NCI-H446 treated with DMSO at 0.1 percent for 48 hours (cell line): ENCODE measurements at regions not wholly inside any gene's neighbourhood (a gene's known extent, or its start where the extent isn't known, plus 50 kb on each side); places are given as distances from the start of the nearest gene placed in this dataset.
"Not testable (repeated sequence)": the region's sequence is repeated elsewhere in the genome, so short reads cannot be mapped to it uniquely, and the experiment has no call there.

Source experiments
- DNase-seq: peaks from one replicate; lab custom pipeline; 2025; lab: John Stamatoyannopoulos, UW

DNA sequence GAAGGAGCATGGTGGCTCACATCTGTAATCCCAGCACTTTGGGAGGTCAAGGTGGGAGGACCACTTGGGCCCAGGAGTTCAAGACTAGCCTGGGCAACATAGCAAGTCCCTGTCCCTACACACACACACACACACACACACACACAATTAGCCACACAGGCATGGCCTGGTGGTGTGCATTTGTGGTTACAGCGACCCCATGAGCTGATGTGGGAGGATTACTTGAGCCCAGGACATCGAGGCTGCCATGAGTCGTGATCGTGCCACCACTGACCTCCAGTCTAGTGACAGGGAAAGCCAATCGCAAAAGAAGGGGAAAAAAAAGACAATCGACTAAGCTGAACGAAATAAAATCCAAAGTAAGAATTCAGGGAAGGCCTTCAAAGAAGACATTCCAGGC lies 67.9 kb downstream of the TBX3 start:
- DNase-seq, result no peak

GRCh38 chr12:114614040-114614439 lies 69.9 kb downstream of the TBX3 start:
- DNase-seq, result no peak

DNA sequence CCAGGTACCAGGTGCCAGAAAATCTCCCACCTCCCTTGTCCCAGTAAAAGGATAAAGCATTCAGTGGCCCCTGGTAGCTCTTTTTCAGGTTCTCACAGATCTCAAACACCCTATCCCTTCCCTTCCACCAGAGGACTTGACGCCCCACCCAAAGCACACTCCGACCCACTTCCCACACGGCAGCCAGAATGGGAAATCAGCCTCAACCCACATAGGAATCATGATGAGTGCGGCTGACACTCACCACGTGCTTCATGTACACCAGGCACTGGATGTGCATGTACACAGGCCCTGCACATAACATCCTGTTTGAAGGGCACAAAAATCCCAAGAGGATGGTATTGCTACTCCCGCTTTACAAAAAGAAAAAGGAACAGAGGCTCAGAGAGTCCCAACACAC lies 71.9 kb downstream of the TBX3 start:
- DNase-seq, result no peak

GRCh38 chr12:114611145-114612018 lies 72.6 kb downstream of the TBX3 start:
- no peak for DNase-seq

DNA sequence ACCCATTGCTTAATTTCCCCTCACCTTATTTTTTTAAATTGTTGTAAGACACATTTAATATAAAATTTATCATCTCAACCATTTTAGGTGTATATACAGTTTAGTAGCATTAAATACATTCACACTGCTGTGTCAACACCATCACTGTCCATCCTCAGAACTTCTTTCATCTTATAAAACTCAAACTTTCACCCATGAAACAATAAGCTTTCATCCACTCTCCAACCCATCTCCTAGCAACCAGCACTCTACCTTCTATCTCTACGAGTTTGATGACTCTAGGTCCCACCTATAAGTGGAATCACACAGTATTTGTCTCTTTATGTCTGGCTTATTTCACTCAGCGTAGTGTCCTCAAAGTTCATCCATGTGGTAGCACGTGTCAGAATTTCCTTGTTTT lies 75.5 kb downstream of the TBX3 start:
- no peak for DNase-seq

DNA sequence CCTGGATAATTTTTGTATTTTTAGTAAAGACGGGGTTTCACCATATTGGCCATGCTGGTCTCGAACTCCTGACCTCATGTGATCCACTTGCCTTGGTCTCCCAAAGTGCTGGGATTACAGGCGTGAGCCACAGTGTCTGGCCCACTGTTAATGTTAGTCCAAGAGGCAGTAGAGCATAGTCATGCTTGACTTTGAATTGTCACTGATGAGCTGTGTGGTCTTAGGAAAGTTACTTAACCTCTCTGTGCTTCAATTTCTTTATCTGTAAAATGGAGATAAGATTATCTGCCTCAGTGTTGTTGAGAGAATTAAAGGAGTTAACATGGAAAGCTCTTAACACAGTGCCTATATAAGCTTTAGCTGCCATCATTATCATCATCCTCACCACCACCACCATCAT lies 78.1 kb downstream of the TBX3 start:
- DNase-seq, result no peak

GRCh38 chr12:114604606-114605005 lies 79.4 kb downstream of the TBX3 start:
- DNase-seq, result no peak

DNA sequence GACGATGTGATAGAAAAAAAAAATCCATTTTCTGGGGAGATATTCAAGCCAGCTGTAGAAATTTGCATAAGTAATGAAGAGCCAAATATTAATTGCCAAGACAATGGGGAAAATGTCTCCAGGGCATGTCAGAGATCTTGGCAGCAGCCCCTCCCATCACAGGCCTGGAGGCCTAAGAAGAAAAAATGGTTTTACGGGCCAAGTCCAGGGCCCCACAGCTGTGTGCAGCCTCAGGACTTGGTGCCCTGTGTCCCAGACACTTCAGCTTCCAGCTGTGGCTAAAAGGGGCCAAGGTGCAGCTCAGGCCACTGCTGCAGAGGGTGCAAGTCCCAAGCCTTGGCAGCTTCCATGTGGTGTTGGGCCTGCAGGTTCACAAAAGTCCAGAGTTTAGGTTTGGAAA lies 83.4 kb downstream of the TBX3 start:
- not testable (repeated sequence) for DNase-seq

DNA sequence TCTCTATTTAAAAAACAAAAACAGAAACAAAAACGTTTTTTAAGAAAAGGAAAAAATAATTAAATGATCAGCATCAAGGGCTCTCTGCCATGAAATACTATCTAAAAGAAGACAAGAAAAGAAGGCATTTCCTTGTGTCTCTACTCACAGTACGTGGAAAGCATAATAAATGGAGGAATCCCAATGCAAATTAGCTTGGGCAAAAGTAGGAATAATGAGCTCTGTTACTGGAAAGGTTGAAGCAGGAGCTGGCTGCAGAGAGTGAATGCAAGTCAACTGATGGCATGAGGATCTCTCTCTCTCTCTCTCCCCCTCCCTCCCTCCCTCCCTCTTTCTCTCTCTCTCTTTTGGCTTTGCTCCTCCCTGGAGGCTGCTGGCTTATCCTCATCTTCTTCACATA lies 85.9 kb downstream of the TBX3 start:
- no peak for DNase-seq

- no peak for DNase-seq
Measured at GRCh38 chr12:114592946-114593345, 91.0 kb downstream of the TBX3 start.

DNA sequence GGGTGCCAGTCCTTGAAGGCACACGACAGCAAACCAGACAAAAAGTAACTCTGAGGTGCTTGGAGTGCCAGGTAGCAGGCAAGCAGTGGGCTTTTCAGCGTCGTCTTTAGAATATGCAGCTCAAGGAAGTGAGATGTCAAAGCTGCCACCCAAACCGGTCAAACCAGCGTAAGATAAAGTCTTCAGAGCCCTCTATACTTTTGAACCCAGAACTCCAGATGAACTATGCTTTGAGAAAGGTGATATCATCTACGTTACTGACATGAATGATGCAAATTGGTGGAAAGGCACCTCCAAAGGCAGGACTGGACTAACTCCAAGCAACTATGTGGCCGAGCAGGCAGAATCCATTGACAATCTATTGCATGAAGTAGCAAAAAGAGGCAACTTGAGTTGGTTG lies 95.9 kb downstream of the TBX3 start:
- no peak for DNase-seq

- no peak for DNase-seq
Measured at GRCh38 chr12:114580306-114580705, 103.7 kb downstream of the TBX3 start.

- no peak for DNase-seq
Measured at GRCh38 chr12:114579389-114579788, 104.6 kb downstream of the TBX3 start.

GRCh38 chr12:114562654-114563053 lies 121.3 kb downstream of the TBX3 start:
- DNase-seq, result no peak

- DNase-seq, result no peak
Measured at GRCh38 chr12:114555451-114555850, 128.5 kb downstream of the TBX3 start.

DNA sequence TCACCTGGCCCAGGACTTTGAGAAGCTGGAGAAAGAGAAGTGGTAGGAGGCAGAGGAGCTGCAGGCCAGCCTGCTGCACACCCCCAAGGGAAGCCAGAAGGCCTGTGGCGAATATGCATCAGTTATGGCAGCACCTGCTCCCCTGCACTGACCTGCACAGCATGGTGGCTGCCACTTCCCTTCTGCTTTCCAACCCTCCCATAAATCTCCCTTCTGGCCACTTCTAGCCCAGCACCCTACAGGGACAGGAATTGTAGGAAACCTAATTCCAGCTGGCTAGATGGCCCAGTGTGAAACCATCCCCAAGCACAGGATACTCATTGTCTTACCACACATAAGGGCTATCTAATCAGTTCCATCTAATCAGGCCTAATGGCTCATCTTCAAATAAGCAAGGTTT lies 136.3 kb downstream of the TBX3 start:
- DNase-seq, result no peak

DNA sequence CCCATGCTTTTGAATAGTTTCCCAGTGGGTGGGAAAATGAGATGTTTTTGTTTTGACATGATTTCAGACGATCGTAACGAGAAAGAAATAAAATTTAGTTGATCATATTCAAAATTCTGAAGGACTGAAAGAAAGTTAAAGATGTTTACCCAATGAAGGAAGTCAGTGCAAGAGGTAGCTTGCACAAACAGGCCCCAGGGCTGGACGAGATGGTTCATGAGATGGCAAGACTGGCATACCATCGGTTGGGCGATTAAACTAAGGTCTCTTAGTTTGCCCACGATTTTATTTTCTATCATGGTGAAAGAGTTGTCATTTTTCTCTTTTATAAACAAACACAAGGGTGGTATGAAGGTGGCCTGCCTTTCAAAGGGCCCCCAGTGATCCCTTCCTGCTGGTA lies 124.5 kb upstream of the TBX5 start:
- DNase-seq, result no peak

- DNase-seq, result no peak
Measured at GRCh38 chr12:114529966-114530365, 124.0 kb upstream of the TBX5 start.

DNA sequence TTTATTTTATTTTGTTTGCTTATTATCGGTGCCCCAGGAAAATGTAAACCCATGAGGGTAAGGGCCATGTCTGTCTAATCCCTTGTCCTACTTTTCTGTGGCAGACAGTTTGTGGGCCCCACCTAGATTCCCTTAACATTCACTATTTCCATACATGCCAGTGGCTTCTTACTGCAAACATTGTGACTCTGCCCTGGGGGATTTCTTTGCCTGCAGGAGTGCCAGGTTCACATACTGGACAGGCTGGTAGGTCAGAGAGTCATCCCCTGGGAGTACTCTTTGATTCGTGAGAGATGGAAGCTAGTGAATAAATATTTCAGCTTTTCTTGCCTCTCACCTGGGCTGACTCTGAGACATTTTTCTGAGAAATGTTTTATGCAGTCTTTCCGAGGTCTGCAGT lies 122.8 kb upstream of the TBX5 start:
- DNase-seq, result no peak

DNA sequence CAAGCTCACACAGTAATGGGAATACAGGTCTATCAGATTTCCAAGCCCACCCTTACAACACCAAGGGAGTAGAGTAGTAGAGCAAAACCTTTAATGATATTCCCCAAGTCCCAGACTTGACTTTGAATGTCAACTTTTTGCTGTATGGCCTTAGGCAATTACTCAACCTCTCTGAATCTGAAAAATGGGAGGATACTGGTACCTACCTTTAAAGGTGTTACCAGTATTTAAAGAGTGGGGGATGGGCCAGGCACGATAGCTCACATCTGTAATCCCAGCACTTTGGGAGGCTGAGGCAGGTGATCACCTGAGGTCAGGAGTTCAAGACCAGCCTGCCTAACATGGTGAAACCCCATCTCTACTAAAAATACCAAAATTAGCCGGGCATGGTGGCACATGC lies 115.2 kb upstream of the TBX5 start:
- not testable (repeated sequence) for DNase-seq

DNA sequence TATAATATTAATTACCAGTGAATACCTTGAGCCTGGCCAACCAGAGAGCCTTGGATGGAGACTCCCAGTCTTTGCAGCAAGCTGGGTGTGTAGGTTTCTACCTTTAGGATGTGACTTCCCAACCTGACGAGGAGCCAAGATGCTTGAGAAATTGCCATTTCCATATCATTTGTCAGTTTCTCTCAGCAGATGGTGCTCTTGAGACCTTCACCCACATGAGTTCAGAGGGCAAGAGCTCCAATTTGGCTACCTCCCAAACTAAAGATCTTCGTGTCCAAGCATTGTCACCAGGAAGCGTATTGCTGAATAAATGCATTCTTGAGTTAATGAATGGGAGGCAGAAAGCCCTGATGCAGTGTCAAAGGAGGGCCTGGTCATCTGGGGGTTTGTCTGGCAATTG lies 106.4 kb upstream of the TBX5 start:
- no peak for DNase-seq

GRCh38 chr12:114508529-114509129 lies 102.7 kb upstream of the TBX5 start:
- DNase-seq, result peak; percentile 21

DNA sequence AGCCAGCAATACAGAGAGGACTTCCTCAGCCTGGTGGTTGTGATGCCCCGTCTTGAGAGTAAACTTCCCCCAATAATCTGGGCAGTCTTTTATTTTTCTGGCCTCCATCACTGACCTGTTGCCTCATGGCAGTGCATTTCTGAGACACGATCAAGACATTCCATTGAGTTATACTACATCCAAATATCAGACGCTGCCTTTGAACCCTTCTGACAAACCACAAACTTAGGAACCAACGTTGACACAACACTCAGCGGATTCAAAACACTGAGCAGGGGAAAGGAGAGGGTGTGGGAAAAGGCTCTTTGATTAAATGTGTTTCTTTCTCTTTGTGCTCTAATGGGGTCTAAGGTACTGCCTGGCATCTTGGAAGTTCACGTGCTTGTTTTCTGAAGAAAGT lies 100.7 kb upstream of the TBX5 start:
- no peak for DNase-seq

- DNase-seq, result no peak
Measured at GRCh38 chr12:114504311-114504710, 98.4 kb upstream of the TBX5 start.
